ENCODE measurements at regions not wholly inside any gene's neighbourhood (a gene's known extent, or its start where the extent isn't known, plus 50 kb on each side); places are given as distances from the start of the nearest gene placed in this dataset.
A peak's percentile ranks its signal among the peaks of the same experiment; 100 is the strongest.
"Not testable (repeated sequence)": the region's sequence is repeated elsewhere in the genome, so short reads cannot be mapped to it uniquely, and the experiment has no call there.

GRCh38 chr7:115332691-115333090 lies 410.8 kb downstream of the MDFIC start:
- peak; percentile 3 for DNase-seq

- no peak for DNase-seq
These were observed 407.1 kb downstream of the MDFIC start for GRCh38 chr7:115329006-115329405.

GRCh38 chr7:115328018-115328417 lies 406.1 kb downstream of the MDFIC start:
- DNase-seq: no peak

GRCh38 chr7:115327326-115327725 lies 405.4 kb downstream of the MDFIC start:
- no peak for DNase-seq

GRCh38 chr7:115319541-115319940 lies 397.6 kb downstream of the MDFIC start:
- no peak for DNase-seq

- not testable (repeated sequence) for DNase-seq
These were observed 388.4 kb downstream of the MDFIC start for GRCh38 chr7:115310316-115310715.

GRCh38 chr7:115306586-115306985 lies 384.7 kb downstream of the MDFIC start:
- no peak for DNase-seq

- peak; percentile 65 for DNase-seq
These were observed 378.5 kb downstream of the MDFIC start for GRCh38 chr7:115300231-115300870.

- DNase-seq: no peak
These were observed 377.6 kb downstream of the MDFIC start for GRCh38 chr7:115299397-115300037.

- peak; percentile 96 for DNase-seq
These were observed 375.8 kb downstream of the MDFIC start for GRCh38 chr7:115297656-115298055.

- peak; percentile 38 for DNase-seq
These were observed 371.8 kb downstream of the MDFIC start for GRCh38 chr7:115293628-115294240.

- DNase-seq: no peak
These were observed 370.5 kb downstream of the MDFIC start for GRCh38 chr7:115292381-115292780.

GRCh38 chr7:115289971-115290370 lies 368.1 kb downstream of the MDFIC start:
- DNase-seq: peak; percentile 79

GRCh38 chr7:115276791-115277190 lies 354.9 kb downstream of the MDFIC start:
- DNase-seq: no peak

- DNase-seq: not testable (repeated sequence)
These were observed 352.0 kb downstream of the MDFIC start for GRCh38 chr7:115273855-115274254.

GRCh38 chr7:115273139-115273772 lies 351.4 kb downstream of the MDFIC start:
- peak; percentile 25 for DNase-seq

- peak; percentile 92 for DNase-seq
These were observed 349.7 kb downstream of the MDFIC start for GRCh38 chr7:115271332-115272235.

GRCh38 chr7:115269486-115269885 lies 347.6 kb downstream of the MDFIC start:
- DNase-seq: no peak

- DNase-seq: no peak
These were observed 345.6 kb downstream of the MDFIC start for GRCh38 chr7:115267503-115267902.

- no peak for DNase-seq
These were observed 338.5 kb downstream of the MDFIC start for GRCh38 chr7:115260381-115260780.

- DNase-seq: no peak
These were observed 330.6 kb downstream of the MDFIC start for GRCh38 chr7:115252461-115252860.

- no peak for DNase-seq
These were observed 327.2 kb downstream of the MDFIC start for GRCh38 chr7:115249080-115249479.

- DNase-seq: no peak
These were observed 319.3 kb downstream of the MDFIC start for GRCh38 chr7:115241151-115241550.

Data from fibroblast of skin of right biceps (primary cell).